Mucosa of descending colon (tissue), 3 donors: ENCODE measurements at regions not wholly inside any gene's neighbourhood (a gene's known extent, or its start where the extent isn't known, plus 50 kb on each side); places are given as distances from the start of the nearest gene placed in this dataset.

Experiments used
- ATAC-seq: fragments of 200-7000 bp; cut with Tn5 transposase; one replicate; pipeline ENCODE4 v1.9.1; 2020; ENCODE audit warnings: mild to moderate bottlenecking, moderate library complexity
- DNase-seq, 3 donors: peaks; one replicate each; pipeline ENCODE4 v3.0.0-alpha.2; 2020
- H3K36me3 ChIP-seq: fragments of 200-600 bp; one replicate; pipeline ENCODE4 v1.8.0; 2021; ENCODE audit warnings: low read depth, mild to moderate bottlenecking
- H3K4me1 ChIP-seq: fragments of 200-600 bp; one replicate; pipeline ENCODE4 v1.8.0; 2021; ENCODE audit warnings: low read depth, mild to moderate bottlenecking
- H3K4me3 ChIP-seq: fragments of 200-600 bp; one replicate; pipeline ENCODE4 v1.8.0; 2021; ENCODE audit warnings: mild to moderate bottlenecking
- H3K9me3 ChIP-seq: fragments of 200-600 bp; one replicate; pipeline ENCODE4 v1.8.0; 2021; ENCODE audit warnings: mild to moderate bottlenecking
- intact Hi-C, 2 donors: fragments of 100-400 bp; cut with DNase I in 1 of 2; cut with micrococcal nuclease in 1 of 2; formaldehyde crosslinking; loops; one replicate each; pipeline versions ENCODE4 v1.11.0 to v1.11.1; 2022; cut with DNase I, micrococcal nuclease
- TF ChIP-seq, protein P1 (sequence below): fragments of 200-600 bp; IDR thresholded peaks from one replicate; pipeline ENCODE4 v1.8.0; 2022; ENCODE audit warnings: antibody characterized with exemption, mild to moderate bottlenecking
- donor health status: DM: no; HTN: no; CAD: no; lungs with moderate emphysema.
- donor health status: DM: no; HTN: no; CAD: no.
- donor health status: DM: no; HTN: yes; CAD: no.

DNA sequence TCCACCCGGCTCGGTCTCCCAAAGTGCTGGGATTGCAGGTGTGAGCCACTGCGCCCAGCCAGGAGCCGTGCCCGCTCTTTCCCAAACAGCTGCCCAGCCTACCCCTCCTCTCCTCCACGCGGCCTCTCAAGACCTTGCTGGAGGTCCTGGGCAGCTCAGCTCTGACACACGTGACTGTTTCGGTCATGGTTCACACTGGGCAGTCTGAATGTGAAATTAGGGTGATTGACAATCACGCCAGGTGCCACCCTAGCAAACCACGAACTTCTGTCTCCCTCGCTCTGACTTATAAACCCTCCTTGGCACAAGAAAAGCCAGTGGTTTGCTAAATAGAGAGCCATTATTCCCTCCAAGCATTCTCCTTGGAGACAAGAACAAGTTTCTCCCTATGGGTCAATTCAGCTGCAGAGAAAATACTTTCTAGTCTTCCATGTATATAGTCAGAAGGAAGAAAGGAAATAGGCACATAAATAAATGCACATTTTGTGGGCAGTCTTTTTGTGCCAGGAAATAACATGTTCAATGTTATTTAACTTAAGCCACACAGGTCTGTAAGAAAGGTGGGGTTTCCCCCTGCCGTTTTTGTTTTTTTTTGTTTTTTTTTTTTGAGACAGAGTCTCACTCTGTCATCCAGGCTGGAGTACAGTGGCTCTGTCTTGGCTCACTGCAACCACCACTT lies 121.9 kb upstream of the MEF2A start:
- no peaks in the 10 kb centered on the region for H3K36me3 ChIP-seq
- H3K4me1 ChIP-seq, result peaks cover 10% of the 10 kb centered on the region
- intact Hi-C loops, result no loop called here
- TF ChIP-seq, protein P1, sequence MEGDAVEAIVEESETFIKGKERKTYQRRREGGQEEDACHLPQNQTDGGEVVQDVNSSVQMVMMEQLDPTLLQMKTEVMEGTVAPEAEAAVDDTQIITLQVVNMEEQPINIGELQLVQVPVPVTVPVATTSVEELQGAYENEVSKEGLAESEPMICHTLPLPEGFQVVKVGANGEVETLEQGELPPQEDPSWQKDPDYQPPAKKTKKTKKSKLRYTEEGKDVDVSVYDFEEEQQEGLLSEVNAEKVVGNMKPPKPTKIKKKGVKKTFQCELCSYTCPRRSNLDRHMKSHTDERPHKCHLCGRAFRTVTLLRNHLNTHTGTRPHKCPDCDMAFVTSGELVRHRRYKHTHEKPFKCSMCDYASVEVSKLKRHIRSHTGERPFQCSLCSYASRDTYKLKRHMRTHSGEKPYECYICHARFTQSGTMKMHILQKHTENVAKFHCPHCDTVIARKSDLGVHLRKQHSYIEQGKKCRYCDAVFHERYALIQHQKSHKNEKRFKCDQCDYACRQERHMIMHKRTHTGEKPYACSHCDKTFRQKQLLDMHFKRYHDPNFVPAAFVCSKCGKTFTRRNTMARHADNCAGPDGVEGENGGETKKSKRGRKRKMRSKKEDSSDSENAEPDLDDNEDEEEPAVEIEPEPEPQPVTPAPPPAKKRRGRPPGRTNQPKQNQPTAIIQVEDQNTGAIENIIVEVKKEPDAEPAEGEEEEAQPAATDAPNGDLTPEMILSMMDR, result no peak
- DNase-seq (peak in 1 of 3 donors; percentile 21), ATAC-seq (no peak)
- no peak overlapping the region for H3K4me3 ChIP-seq
- no peaks in the 10 kb centered on the region for H3K9me3 ChIP-seq

DNA sequence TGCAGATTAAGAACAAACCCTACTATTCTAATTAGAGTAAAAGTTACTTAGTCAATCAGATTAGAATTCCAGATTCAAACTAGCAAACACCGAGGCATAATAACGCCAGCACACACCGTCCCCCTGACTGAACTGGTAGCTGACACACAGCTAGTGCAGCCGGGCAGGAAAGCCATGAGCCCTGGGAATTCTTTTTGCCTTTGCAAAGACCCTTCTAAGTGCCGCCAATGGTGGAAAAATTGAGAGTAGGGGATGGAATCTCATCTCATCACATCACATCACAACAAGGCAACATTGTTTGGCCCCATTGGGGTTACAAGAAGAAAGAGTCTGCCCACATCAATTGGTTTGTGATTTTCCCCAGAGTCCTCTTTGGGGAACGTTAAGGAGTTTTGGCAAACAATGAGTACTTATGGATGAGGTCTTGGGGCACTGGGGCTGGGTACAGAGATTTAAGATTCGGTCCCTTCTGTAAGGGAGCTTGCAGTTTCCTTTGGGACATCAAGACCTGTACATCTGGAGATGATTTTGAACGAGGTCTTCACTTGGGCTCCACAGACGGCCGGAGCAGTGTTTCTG lies 120.4 kb upstream of the MEF2A start:
- H3K4me3 ChIP-seq, result no peak overlapping the region

GRCh38 chr15:99446565-99447496 lies 119.0 kb upstream of the MEF2A start:
- TF ChIP-seq, protein P1, result no peak
- DNase-seq, result peak in 1 of 3 donors; percentile 61
- H3K36me3 ChIP-seq, result no peaks in the 10 kb centered on the region
- intact Hi-C loops, result no loop called here
- peak; percentile 78 for ATAC-seq
- no peaks in the 10 kb centered on the region for H3K9me3 ChIP-seq
- H3K4me1 ChIP-seq, result peaks cover 16% of the 10 kb centered on the region
- no peak overlapping the region for H3K4me3 ChIP-seq

More for the DNA sequence above, 120.4 kb upstream of the MEF2A start:
- Histone ChIP-seq H3K36me3 (no peaks in the 10 kb centered on the region), H3K9me3 (no peaks in the 10 kb centered on the region), H3K4me1 (peaks cover 11% of the 10 kb centered on the region)
- no peak for ATAC-seq
- TF ChIP-seq, protein P1, result no peak
- intact Hi-C loops, result no loop called here
- DNase-seq, result no peak

DNA sequence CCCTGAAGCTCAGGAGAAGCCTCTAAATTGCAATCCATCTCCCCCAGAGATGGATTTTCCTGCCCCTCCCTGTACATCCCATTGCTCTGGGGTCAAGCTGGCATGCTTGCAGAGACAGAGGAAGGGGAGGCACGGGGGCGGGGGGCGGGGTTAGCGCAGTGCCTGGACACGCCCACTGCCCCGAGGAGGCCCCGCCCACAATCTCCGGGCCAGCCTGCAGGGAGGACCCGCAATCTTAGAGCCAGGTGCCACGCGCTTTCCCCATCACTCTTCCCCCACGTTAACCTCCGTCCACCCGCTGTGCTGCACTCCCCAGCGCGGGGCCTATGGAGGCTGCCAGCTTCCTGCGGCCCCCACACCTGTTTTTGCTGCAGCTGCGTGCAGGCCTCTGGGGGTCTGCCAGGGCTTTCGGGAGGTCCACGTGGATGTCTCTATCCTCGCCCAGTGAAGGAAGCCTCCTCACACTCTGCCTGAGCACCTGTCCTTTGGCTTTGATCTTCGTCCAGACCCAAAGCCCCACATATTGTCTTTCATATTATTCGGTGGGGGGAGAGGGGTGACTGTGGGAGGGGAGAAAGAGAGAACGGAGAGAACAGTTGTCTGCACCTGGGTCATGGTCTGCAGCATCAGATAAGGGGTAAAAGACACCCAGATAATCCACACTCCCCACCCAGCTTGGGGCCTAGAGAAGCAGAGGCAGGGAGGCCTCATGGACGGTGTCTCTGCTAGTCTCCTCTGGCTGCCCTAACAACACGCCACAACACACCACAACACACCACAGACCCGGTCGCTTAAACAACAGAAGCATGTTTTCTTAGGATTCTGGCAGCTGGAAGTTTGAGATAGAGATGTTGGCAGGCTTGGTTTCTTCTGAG lies 118.0 kb upstream of the MEF2A start:
- Histone ChIP-seq H3K9me3 (no peaks in the 10 kb centered on the region), H3K4me3 (no peak overlapping the region), H3K4me1 (peaks cover 8% of the 10 kb centered on the region), H3K36me3 (no peaks in the 10 kb centered on the region)
- ATAC-seq (peak; percentile 43), DNase-seq (peak in 1 of 3 donors; percentile 54)
- intact Hi-C loops, result no loop called here
- TF ChIP-seq, protein P1, result no peak

GRCh38 chr15:99449514-99449913 lies 116.3 kb upstream of the MEF2A start:
- DNase-seq, result no peak
- H3K4me1 ChIP-seq, result peaks cover 8% of the 10 kb centered on the region
- intact Hi-C loops, result no loop called here
- H3K4me3 ChIP-seq, result no peak overlapping the region
- no peaks in the 10 kb centered on the region for H3K36me3 ChIP-seq
- ATAC-seq, result no peak
- no peaks in the 10 kb centered on the region for H3K9me3 ChIP-seq
- TF ChIP-seq, protein P1, result no peak
